ENCODE measurements at regions not wholly inside any gene's neighbourhood (a gene's known extent, or its start where the extent isn't known, plus 50 kb on each side); places are given as distances from the start of the nearest gene placed in this dataset.

- TF ChIP-seq IRF2 (CRISPR knock-in tag; IDR thresholded peaks at IDR 0.05) = no peak
- no peak for TF ChIP-seq IRF9 (CRISPR knock-in tag; IDR thresholded peaks at IDR 0.05; ENCODE audit: borderline replicate concordance)
- no peak for TF ChIP-seq POLR2A (IDR thresholded peaks at IDR 0.05; ENCODE audit: insufficient read depth in 1 of 2, low read depth in 2 of 2, low read length in 2 of 2)
- TF ChIP-seq CTCF (CRISPR knock-in tag; IDR thresholded peaks at IDR 0.05) = no peak
- TF ChIP-seq ZNF10 (CRISPR knock-in tag; IDR thresholded peaks at IDR 0.05; ENCODE audit: borderline replicate concordance, low read depth) = no peak
- TF ChIP-seq TOE1 (CRISPR knock-in tag; IDR thresholded peaks at IDR 0.05) = no peak
- no peak for TF ChIP-seq MEIS1 (CRISPR knock-in tag; IDR thresholded peaks at IDR 0.05; ENCODE audit: borderline replicate concordance)
- TF ChIP-seq MTERF4 (CRISPR knock-in tag; IDR thresholded peaks at IDR 0.05) = no peak
- TF ChIP-seq SIX4 (CRISPR knock-in tag; IDR thresholded peaks at IDR 0.05) = no peak
- TF ChIP-seq JUN (CRISPR knock-in tag; IDR thresholded peaks at IDR 0.05) = no peak
- no peak for TF ChIP-seq NFE2L1 (CRISPR knock-in tag; IDR thresholded peaks at IDR 0.05; ENCODE audit: borderline replicate concordance)
Measured at GRCh38 chr18:71849407-71849806, 694.7 kb downstream of the CBLN2 start.

Measured in HepG2 (cell line).